ENCODE measurements at regions not wholly inside any gene's neighbourhood (a gene's known extent, or its start where the extent isn't known, plus 50 kb on each side); places are given as distances from the start of the nearest gene placed in this dataset.

DNA sequence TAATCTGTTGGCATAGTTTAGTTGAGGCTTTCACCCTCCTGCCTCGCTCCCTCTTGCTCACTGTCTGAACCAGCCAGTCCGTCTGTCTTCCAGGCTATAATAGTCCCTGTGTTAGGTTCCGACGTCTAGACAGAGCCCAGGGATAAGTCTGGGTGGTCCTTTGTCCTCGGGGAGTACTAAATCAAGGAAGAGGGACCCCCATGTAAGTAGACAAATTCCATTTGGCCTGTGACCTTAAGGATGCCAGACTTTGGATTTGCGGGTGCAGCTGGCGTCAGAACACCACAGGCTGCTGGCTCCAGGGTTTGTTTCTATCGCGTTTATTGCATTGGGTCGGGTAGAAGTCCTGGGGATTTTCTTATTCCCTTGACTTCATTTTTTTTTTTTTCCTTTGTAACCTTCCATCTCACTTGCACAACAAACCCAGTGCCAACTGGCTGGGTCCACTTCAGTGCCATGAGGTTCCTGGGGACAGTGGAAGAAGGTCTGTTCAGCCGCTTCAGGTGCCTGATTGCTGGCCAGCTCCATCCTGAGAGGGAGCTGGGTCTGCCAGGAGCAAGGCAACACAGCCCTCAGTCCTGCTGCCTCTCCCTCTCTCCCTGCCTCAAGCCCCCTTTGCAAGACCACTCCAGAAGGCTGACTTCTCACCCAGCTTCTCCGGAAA lies 95.4 kb upstream of the KLHL25 start:
- DNase-seq (ENCODE audit: low spot score): no peak

DNA sequence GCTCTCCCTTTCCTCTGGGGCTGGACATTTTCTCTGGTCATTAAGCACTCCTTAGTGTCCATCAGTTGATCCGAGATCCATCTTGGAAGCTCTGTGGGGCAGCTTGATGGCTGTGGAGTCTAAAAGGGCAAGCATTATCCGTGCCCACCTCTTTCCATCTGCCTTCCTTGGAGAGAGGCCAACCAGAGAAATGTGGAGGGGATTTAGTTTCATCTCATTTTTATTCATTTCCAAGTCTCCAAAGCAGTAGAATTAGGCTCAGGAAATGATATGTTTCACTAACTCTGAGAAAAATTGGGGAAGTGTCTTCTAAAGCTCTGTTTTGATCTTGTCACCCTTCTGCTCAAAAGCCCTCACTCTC lies 95.9 kb upstream of the KLHL25 start:
- no peak for DNase-seq (ENCODE audit: low spot score)

DNA sequence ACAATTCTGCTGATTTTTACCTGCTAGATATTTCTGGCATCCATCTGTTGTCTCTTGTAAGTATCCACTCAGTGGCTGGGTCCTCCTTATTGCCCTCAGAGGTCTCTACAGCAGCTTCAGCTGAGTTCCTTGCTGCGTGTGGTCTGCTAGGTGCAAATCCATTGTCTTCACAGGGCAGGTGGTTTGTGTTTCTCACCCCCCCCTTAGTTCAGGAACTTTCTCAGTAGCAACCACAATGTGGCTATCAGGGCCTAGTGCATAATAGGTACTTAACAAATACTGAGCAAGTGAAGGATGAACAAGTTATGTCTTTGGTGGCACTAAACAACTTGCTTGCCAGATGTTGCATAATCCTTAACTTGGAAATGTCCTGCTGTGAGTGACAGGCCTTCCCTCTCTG lies 96.7 kb upstream of the KLHL25 start:
- DNase-seq (ENCODE audit: low spot score): no peak

DNA sequence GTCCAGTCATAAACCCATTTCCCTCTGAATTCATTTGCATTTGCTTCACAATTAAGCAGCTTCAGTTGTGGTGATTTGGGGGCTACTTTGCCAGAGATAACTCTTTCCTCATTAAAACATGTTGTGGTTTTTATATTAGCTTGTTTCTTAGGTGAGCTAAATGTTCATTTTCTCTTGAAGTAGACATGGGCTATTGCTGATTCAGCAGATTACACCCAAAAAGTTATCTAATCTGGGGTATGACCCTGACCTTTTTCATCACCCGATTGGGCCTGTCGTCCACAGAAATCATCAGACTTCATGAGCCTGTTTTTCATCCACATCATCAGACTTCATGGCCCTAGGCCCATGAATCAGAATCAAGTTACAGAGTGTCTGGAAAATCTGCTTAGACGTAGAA lies 97.5 kb upstream of the KLHL25 start:
- no peak for DNase-seq (ENCODE audit: low spot score)

DNA sequence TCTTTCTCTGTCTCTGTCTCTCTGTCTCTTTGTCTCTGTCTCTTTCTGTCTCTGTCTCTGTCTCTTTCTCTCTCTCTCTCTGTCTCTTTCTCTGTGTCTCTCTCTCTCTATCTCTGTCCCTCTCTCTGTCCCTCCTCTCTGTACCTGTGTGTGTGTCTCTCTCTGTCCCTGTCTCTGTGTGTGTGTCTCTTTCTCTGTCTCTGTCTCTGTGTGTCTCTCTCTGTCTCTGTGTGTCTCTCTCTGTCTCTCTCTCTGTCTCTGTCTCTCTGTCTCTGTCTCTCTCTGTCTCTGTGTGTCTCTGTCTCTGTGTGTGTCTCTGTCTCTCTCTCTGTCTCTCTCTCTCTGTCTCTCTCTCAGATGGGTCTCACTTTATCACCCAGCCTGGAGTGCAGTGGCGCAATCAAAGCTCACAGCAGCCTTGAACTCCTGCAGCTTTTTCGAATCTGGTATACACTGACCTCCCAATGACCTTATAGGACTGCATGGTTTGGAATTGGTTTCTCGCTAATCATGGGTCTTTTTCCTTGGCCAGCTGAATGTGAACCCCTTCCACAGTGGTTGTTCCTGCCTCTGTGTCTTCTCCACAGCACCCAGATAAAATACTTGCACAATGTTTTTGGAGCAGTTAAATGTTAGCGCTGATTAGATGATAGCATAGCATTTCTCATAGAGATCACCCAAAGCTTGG lies 102.6 kb upstream of the KLHL25 start:
- no peak for DNase-seq (ENCODE audit: low spot score)

DNA sequence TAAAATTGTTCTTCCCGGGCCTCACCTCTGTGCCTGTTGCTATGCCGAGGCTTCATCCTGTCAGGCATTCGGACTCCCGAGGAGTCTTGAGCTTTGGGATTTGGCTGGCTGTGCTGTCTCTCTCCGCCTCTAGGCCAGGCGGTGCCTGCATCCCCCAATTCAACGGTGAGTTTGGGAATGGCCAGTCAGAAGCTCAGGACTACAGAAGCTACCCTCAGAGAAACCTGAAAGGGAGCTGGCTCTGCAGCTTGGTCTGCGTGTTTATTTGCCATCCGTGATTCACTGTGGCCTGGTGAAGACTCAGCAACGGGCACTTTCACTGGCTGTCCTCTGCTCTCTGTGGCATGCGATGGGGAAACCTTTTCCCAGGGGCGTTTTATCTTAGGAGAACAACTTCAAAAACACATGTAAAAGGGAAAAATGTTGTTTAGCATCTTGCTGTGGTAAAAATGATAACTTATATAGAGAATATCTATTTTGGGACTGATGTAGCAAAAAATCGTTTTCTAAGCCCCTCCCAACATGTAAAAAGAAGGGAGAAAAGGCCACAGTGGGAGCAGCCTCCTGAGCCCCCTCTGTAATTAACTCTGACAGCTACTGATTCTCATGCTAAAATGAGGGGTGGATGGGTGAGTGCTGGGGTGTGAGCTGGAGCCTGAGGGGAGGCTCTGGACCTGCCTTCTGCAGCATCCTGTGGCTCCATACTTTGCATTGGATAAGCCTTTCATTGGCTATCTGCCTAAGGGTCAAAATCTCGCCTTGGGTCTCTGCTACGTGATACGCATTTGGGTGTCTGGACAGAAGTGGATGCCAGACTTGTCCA lies 103.4 kb upstream of the KLHL25 start:
- no peak for DNase-seq (ENCODE audit: low spot score)

DNA sequence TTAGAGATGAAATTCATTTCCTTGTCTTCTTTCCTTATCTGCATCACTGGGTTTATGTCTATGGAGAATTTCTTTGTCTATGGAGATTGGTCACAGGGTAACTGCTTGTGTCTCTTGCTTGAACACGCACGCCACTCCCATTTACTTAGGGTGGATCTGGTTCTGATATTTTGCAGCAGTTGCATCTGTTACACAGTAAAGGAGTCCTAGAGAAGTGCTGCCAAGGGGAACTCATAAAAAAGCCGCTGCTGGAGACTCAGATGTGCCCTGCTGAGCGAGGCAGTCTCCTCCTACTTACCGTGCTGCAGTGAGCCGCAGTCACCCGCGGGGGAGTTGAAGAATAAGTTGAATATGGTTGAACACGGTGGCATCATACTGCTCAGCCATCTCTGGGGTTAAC lies 105.2 kb upstream of the KLHL25 start:
- no peak for DNase-seq (ENCODE audit: low spot score)

DNA sequence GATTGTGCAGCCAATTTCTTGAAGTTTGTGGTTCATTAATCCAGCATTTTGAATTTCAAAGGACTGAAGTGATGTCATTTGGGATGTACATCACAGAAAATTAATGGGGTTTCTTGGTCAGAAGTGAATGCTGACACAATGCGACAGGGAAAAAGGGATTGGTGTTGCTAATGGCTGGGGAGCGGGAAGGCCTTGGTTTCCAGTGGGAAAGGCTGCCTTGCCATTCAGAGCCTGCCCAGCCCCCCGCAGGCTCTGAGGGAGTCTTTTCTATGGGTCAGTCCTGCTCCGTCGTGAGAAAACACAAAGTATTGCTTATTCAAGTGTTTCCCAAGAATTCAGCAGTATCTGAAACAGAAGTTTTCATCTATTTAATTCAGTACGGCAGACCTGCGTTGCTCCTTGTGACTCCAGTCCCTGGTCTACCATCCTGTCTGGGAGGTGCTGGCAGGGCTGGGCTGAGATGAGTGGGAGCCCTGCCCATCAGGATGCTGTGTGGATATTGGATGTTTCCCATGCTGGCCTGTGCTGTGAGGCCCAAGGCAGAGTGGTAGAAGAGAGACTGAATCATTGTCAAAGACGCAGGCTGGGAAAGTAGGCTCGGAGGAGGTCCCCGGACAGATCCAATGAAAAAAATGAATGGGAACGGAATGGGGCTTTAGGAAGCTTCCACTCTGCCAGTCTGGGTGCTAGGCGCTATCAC lies 111.2 kb upstream of the KLHL25 start:
- DNase-seq (ENCODE audit: low spot score): no peak

DNA sequence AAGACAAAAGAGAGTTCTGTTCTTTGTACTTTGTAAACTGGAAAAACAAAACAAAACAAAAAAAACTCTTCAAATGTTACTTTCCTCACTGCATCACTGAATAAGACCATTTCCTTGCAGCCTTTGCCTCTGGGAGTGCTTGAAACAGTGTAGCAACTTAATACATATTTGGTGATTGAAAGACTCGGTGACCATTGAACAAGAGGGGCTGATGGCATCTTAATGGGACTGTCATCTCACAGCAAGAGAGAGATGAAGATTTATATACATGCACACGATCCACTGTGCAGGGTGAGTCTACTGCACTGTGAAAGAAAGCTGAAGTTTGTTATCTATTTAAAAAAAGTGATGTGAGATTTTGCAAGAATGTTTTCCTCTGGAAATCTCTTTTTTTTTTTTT lies 111.9 kb upstream of the KLHL25 start:
- no peak for DNase-seq (ENCODE audit: low spot score)

DNA sequence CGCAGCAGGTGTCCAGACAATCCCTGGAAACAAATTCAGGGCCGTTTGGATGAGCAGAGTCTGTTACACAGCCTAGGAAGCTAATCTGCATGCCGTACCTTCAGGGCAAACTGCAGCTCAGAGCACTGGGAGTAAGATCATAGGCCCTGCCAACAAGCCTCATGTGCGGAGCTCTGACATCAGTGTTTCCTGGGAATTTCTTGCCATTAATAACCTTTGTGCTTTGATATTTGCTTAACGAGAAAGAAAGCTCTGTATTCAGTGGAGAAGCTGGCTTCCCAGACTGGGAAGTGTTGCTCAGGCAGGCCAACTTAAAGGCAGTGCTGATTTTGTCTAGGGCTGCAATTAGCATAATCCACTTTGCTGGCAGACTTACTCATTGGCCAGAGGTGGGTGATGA lies 116.1 kb upstream of the KLHL25 start:
- no peak for DNase-seq (ENCODE audit: low spot score)

DNA sequence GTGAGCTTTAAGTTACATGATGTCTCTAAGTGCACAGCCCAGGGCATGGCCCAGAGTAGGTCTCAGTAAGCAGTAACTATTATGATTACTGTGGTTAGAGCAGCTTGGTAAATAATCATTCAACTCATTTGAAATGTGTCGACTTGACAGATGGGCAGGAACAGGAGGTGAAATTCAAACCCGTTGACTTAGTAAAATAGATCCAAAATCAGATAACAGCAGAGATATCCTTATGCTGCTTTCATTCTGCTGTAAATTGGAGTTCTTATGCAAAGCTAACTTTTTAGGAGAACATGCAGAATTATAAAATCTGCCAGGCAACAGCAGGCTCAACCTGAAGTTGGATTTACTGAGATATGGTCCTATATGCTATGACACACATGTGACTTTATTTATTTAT lies 118.7 kb upstream of the KLHL25 start:
- no peak for DNase-seq (ENCODE audit: low spot score)

DNA sequence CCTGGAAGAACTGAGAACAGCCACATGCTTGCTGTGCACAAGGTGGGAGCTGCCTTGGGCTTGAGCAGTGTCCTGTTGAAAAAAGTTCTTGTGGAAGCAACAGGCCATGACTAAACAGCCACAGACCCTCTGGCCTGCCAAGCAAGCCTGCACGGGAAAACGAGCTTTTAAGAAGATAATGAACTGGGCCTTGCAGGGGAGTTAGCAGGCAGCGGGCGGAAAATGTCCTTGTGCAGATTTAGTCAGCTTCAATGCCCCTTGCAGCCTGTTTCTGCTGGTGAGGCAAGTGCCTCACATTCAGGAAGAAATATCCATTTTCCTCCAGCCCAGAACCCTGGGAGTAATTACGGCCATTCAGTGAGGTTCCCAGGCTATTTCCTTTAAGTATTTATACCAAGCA lies 126.2 kb upstream of the KLHL25 start:
- no peak for DNase-seq (ENCODE audit: low spot score)

DNA sequence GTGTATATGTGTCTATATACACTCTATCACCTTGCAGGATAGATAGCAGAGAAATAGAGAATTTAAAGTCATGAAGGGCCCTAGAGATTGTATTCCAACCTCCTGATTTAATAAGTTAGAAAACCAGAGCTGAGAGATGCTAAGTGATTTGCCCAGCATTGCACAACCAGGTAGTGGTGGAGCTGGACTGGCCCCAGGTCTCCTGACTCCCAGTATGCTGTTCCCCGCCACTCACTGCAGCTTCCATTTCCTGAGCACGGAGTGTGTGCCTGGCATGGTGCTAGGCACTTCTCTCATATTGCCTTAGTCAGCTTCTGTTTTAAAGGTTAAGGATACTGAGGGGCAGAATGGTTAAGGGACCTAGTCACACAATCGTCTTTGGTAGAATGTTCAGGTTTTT lies 129.4 kb upstream of the KLHL25 start:
- no peak for DNase-seq (ENCODE audit: low spot score)

DNA sequence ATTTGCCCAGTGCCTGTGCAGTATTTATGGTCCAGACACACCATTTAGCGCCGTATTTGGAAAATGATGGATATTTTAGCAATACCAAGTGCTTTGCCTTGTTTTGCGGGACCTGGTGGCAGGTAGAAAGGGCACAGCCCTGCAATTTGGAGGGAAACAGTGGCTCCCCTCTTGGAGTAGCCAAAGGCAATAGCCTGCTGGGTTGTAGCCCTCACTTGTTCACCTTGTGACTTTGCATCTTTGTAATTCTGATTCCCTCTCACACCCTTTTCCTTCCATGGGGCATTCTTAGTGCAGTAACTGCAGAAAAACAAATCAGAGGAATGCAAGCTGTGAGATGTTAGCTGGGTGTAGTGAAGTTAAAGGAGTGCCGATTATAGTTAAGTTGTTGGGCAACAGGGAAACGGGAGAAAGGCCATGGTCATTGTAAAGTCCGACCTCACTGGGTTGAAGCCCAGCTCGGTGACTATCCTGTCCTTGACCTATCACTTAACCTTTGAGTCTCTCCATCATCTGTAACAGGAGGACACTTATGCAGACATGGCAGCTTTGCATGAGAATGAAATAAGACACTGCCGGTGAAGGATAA lies 131.0 kb upstream of the KLHL25 start:
- no peak for DNase-seq (ENCODE audit: low spot score)

DNA sequence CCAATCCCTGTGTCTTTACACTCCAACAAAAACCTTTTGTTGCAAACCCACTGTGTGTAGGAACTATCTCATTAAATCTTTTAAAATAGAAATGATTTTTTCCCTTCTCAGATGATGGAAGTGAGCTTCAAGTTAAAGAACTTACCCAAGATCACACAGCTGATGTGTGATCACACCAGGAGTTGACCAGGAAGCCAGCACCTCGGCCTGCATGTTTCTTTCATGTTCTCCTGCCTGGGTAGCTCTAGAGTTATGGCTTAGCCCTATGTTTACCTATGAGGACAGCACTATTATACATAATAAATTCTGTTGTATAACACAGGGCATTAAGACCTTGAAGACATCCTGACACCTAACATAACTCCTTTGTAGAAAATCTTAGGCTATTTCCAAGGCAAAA lies 132.1 kb upstream of the KLHL25 start:
- no peak for DNase-seq (ENCODE audit: low spot score)

DNA sequence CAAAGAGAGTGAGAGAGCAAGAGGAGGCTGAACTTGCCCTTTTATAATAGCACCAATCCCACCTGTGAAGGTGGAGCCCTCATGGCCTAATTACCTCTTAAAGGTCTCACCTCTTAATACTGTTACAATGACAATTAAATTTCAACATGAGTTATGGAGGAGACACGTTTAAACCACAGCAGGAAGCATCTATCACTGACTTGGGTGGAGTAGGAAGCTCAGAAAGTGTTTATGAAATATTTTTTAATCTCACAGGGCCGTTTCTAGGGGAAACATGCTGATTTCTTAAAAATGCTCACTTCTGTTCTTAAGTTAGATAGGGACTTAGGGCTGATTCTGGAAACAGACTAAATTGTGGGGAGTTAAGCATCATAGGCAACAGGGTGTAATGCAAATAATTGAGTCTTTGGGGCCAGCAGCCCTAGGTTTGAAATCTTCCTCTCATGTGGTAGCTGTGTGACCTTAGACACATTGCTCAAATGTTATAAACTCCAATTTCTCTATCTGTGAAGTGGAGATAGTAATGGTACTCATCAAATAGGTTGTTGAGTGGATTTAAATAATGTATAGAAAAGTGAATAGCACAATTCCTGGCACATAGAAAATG lies 133.3 kb upstream of the KLHL25 start:
- no peak for DNase-seq (ENCODE audit: low spot score)

DNA sequence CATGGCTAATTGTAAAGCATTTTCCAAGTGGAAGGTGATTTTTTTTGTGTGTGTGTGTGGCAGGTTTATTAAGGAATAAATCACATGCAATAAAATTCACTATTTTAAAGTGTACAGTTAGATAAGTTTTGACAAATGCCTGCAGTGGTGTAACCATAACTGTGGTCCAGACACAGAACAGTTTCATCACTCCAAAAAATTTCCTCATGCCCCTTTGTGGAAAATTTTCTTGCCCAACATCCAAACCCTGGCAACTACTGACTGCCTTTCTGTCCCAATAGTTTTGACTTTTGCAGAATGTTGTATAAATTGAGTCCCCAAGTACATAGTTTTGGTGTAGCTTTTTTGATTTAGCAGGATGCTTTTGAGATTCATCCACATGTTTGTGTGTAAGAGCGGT lies 135.1 kb upstream of the KLHL25 start:
- no peak for DNase-seq (ENCODE audit: low spot score)

DNA sequence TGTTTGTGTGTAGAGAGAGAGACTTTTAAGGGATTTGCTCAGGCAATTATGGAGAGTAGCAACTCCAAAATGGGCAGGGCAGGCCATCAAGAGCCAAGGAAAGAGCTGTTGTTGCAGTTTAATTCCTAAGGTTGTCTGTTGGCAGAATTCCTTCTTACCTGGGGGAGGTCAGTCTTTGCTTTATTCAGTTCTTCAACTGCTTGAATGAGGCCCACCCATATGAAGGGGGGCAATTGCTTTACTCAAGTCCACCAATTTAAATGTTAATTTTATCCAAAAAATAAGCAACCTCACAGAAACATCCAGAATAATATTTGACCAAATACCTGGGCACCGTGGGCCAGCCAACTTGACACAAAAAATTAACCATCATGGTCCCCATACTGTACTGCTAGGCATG lies 137.7 kb upstream of the KLHL25 start:
- DNase-seq (ENCODE audit: low spot score): no peak

DNA sequence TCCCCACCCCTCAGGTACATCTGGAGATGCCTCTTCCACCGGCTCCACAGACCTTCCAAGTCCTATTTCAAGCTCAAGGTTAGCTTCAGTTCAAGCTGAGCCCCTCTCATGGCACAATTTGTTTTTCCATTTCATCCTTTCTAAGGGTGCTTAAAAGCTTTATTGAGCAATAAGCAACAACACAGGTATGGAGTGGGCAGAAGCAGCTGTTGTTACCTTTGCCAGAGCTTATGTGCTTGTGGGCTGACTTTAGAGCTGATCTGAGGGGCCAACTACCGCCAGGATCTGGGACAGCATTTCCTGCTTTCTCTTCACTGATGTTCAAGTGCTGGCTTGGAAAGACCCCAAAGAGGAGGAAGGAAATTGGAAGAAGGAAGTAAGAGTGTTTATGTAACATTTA lies 140.0 kb upstream of the KLHL25 start:
- no peak for DNase-seq (ENCODE audit: low spot score)

DNA sequence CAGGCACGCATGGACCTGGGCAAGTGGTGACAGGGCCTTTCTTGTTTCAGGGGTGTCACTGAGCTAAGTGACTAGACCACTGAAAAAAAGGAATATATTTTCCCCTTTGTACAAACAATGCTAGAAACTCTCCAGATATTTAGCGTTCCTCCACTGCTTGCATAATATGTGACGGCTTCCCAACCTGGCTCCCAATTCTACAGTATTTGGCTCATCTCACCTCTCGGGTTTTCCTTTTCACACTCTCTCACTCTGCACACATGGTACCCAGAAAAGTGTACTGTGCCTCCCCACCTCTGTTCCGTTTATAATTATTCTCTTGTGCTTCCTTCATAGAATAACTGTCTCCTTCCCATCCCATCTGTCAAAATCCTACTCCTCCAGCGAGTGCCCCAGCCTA lies 140.5 kb upstream of the KLHL25 start:
- DNase-seq (ENCODE audit: low spot score): no peak

DNA sequence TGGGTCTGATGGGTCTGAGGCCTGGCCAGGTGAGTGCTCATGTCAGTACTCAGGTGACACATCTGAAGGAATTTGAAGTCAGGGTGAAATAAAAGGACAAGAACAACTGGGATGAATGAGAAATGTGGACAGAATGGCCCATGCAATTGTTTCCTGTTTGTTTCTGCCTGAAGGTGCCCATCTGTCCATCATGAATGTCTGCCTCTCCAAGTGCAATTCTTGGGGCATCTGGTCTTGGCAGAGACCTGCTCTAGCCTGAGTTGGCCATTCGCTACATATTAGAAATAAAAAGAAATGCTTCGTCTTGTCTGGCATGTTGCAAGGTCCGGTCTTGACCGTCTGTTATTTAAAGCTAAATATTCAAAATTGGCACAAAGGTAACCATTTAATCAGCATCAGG lies 142.0 kb upstream of the AGBL1 start:
- no peak for DNase-seq (ENCODE audit: low spot score)
